HepG2 (cell line): ENCODE measurements at regions not wholly inside any gene's neighbourhood (a gene's known extent, or its start where the extent isn't known, plus 50 kb on each side); places are given as distances from the start of the nearest gene placed in this dataset.

ENCODE experiments used
- ETV5 ChIP-seq: IDR thresholded peaks from 2 replicates; pipeline ENCODE4 v1.6.1; 2018; ENCODE audit warnings: missing biosample characterization, missing genetic modification reagents, inconsistent platforms, borderline replicate concordance
- HNRNPUL1 ChIP-seq: fragments of 200-400 bp; formaldehyde crosslinking; IDR thresholded peaks from 2 replicates; pipeline ENCODE4 v1.6.1; 2017; ENCODE audit warnings: low read depth, mild to moderate bottlenecking, low read length, moderate library complexity
- HOXA5 ChIP-seq: sonication (generic); formaldehyde crosslinking; IDR thresholded peaks from 2 replicates; pipeline ENCODE4 v1.4.0; 2020; ENCODE audit warnings: missing genetic modification reagents
- IKZF4 ChIP-seq: sonication (generic); formaldehyde crosslinking; IDR thresholded peaks from 2 replicates; pipeline ENCODE4 v1.5.1; 2020; ENCODE audit warnings: borderline replicate concordance, mild to moderate bottlenecking, low read depth, missing genetic modification reagents; ENCODE audit errors: not compliant biosample characterization
- KLF13 ChIP-seq: sonication (generic); formaldehyde crosslinking; IDR thresholded peaks from 2 replicates; pipeline ENCODE4 v1.4.0; 2020; ENCODE audit warnings: mild to moderate bottlenecking, missing genetic modification reagents
- MED8 ChIP-seq: sonication (generic); formaldehyde crosslinking; IDR thresholded peaks from 2 replicates; pipeline ENCODE4 v1.8.1; 2023; ENCODE audit warnings: mild to moderate bottlenecking, missing genetic modification reagents; ENCODE audit not compliant: insufficient replicate concordance
- MYNN ChIP-seq: sonication (generic); formaldehyde crosslinking; IDR thresholded peaks from 2 replicates; pipeline ENCODE4 v1.4.0; 2020; ENCODE audit warnings: mild to moderate bottlenecking, low read depth, missing genetic modification reagents
- NFE2L2 ChIP-seq: fragments of 150-350 bp; IDR thresholded peaks from 2 replicates; pipeline ENCODE4 v1.6.1; 2014; ENCODE audit warnings: low read length
- PAF1 ChIP-seq: IDR thresholded peaks from 2 replicates; pipeline ENCODE4 v1.6.1; 2016; ENCODE audit warnings: missing genetic modification reagents, missing compliant biosample characterization
- RFX1 ChIP-seq: fragments of 450-650 bp; IDR thresholded peaks from 2 replicates; pipeline ENCODE4 v1.6.1; 2017
- RFX3 ChIP-seq: IDR thresholded peaks from 2 replicates; pipeline ENCODE4 v1.6.1; 2016; ENCODE audit warnings: missing biosample characterization, missing genetic modification reagents
- SMAD1 ChIP-seq: sonication (generic); formaldehyde crosslinking; IDR thresholded peaks from 2 replicates; pipeline ENCODE4 v1.4.0; 2020; ENCODE audit warnings: missing genetic modification reagents, low read depth, mild to moderate bottlenecking, borderline replicate concordance
- SMC3 ChIP-seq: IDR thresholded peaks from 2 replicates; pipeline ENCODE4 v1.6.1; 2011; ENCODE audit warnings: low read length, improper control_type of control experiment
- TRAFD1 ChIP-seq: sonication (generic); formaldehyde crosslinking; IDR thresholded peaks from 2 replicates; pipeline ENCODE4 v1.5.1; 2020; ENCODE audit warnings: missing genetic modification reagents, mild to moderate bottlenecking, borderline replicate concordance
- TSC22D2 ChIP-seq: sonication (generic); formaldehyde crosslinking; IDR thresholded peaks from 2 replicates; pipeline ENCODE4 v1.5.1; 2020; ENCODE audit warnings: missing genetic modification reagents, mild to moderate bottlenecking, borderline replicate concordance
- ZBTB34 ChIP-seq: sonication (generic); formaldehyde crosslinking; IDR thresholded peaks from 2 replicates; pipeline ENCODE4 v1.8.0; 2022; ENCODE audit warnings: mild to moderate bottlenecking, missing genetic modification reagents
- ZNF160 ChIP-seq: sonication (generic); formaldehyde crosslinking; IDR thresholded peaks from 2 replicates; pipeline ENCODE4 v1.8.0; 2022; ENCODE audit warnings: mild to moderate bottlenecking, inconsistent platforms, missing genetic modification reagents
- ZNF33A ChIP-seq: sonication (generic); formaldehyde crosslinking; IDR thresholded peaks from 2 replicates; pipeline ENCODE4 v1.5.1; 2020; ENCODE audit warnings: missing genetic modification reagents, mild to moderate bottlenecking, moderate library complexity, borderline replicate concordance
- ZNF382 ChIP-seq: sonication (generic); formaldehyde crosslinking; IDR thresholded peaks from 2 replicates; pipeline ENCODE4 v1.5.0; 2020; ENCODE audit warnings: missing genetic modification reagents, mild to moderate bottlenecking, borderline replicate concordance
- ZNF441 ChIP-seq: sonication (generic); formaldehyde crosslinking; IDR thresholded peaks from 2 replicates; pipeline ENCODE4 v1.7.0; 2021; ENCODE audit warnings: missing genetic modification reagents, borderline replicate concordance
- ZNF556 ChIP-seq: sonication (generic); formaldehyde crosslinking; IDR thresholded peaks from 2 replicates; pipeline ENCODE4 v1.4.0; 2020; ENCODE audit warnings: mild to moderate bottlenecking, missing genetic modification reagents, borderline replicate concordance
- ZNF644 ChIP-seq: IDR thresholded peaks from 2 replicates; pipeline ENCODE4 v1.6.1; 2016; ENCODE audit warnings: low read depth
- ZNF772 ChIP-seq: sonication (generic); formaldehyde crosslinking; IDR thresholded peaks from 2 replicates; pipeline ENCODE4 v1.5.0; 2020; ENCODE audit warnings: mild to moderate bottlenecking, missing genetic modification reagents
- ZNF790 ChIP-seq: sonication (generic); formaldehyde crosslinking; IDR thresholded peaks from 2 replicates; pipeline ENCODE4 v1.8.0; 2022; ENCODE audit warnings: missing genetic modification reagents, mild to moderate bottlenecking, borderline replicate concordance
- TF ChIP-seq, protein P1 (sequence below): sonication (generic); formaldehyde crosslinking; IDR thresholded peaks from 2 replicates; pipeline ENCODE4 v1.4.0; 2020; ENCODE audit warnings: missing genetic modification reagents

- TF ChIP-seq ZNF644, result peak; percentile 55; the same call in 1 of the 2 replicates
- TF ChIP-seq ZBTB34 (CRISPR knock-in tag), result no peak
- TF ChIP-seq ZNF382 (CRISPR knock-in tag), result no peak
- TF ChIP-seq ZNF772 (CRISPR knock-in tag), result no peak
- TF ChIP-seq ZNF160, result no peak
- TF ChIP-seq HNRNPUL1, result no peak
- no peak for TF ChIP-seq RFX1
- peak; percentile 50; the same call in 1 of the 2 replicates for TF ChIP-seq SMC3
- TF ChIP-seq ETV5 (CRISPR knock-in tag), result no peak
- peak; percentile 19 for TF ChIP-seq NFE2L2
- no peak for TF ChIP-seq MYNN (CRISPR knock-in tag)
- no peak for TF ChIP-seq PAF1 (CRISPR knock-in tag)
- TF ChIP-seq HOXA5, result 0 out of 2 replicates have a peak, but pooled peaks have one; percentile 51
- TF ChIP-seq IKZF4 (CRISPR knock-in tag), result no peak
- TF ChIP-seq KLF13 (CRISPR knock-in tag), result no peak
- TF ChIP-seq TRAFD1 (CRISPR knock-in tag), result no peak
- no peak for TF ChIP-seq ZNF33A (CRISPR knock-in tag)
- TF ChIP-seq TSC22D2 (CRISPR knock-in tag), result no peak
- no peak for TF ChIP-seq ZNF790 (CRISPR knock-in tag)
- no peak for TF ChIP-seq MED8 (CRISPR knock-in tag)
- TF ChIP-seq, protein P1, sequence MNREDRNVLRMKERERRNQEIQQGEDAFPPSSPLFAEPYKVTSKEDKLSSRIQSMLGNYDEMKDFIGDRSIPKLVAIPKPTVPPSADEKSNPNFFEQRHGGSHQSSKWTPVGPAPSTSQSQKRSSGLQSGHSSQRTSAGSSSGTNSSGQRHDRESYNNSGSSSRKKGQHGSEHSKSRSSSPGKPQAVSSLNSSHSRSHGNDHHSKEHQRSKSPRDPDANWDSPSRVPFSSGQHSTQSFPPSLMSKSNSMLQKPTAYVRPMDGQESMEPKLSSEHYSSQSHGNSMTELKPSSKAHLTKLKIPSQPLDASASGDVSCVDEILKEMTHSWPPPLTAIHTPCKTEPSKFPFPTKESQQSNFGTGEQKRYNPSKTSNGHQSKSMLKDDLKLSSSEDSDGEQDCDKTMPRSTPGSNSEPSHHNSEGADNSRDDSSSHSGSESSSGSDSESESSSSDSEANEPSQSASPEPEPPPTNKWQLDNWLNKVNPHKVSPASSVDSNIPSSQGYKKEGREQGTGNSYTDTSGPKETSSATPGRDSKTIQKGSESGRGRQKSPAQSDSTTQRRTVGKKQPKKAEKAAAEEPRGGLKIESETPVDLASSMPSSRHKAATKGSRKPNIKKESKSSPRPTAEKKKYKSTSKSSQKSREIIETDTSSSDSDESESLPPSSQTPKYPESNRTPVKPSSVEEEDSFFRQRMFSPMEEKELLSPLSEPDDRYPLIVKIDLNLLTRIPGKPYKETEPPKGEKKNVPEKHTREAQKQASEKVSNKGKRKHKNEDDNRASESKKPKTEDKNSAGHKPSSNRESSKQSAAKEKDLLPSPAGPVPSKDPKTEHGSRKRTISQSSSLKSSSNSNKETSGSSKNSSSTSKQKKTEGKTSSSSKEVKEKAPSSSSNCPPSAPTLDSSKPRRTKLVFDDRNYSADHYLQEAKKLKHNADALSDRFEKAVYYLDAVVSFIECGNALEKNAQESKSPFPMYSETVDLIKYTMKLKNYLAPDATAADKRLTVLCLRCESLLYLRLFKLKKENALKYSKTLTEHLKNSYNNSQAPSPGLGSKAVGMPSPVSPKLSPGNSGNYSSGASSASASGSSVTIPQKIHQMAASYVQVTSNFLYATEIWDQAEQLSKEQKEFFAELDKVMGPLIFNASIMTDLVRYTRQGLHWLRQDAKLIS (CRISPR knock-in tag), result no peak
- no peak for TF ChIP-seq ZNF441 (CRISPR knock-in tag)
- TF ChIP-seq RFX3 (CRISPR knock-in tag), result 0 out of 2 replicates have a peak, but pooled peaks have one; percentile 24
- TF ChIP-seq SMAD1, result no peak
- TF ChIP-seq ZNF556 (CRISPR knock-in tag), result no peak
Measured at GRCh38 chr13:49858178-49858856, 65.8 kb upstream of the KPNA3 start (continued).
